PC-9 (cell line): ENCODE measurements at regions not wholly inside any gene's neighbourhood (a gene's known extent, or its start where the extent isn't known, plus 50 kb on each side); places are given as distances from the start of the nearest gene placed in this dataset.

Experiments used
- BruUV-seq: library from RNA; stranded (reverse); fragments of 400-500 nt; replicated peaks from 2 replicates; lab custom pipeline; 2021; lab: Mats Ljungman, UMichigan
- CTCF ChIA-PET: fragments of 300-600 bp; sonication (Branson Sonifier 250); formaldehyde crosslinking; loops from one replicate; lab custom pipeline; 2022; ENCODE audit warnings: antibody characterized with exemption; lab: Charles Lee
- POLR2A ChIA-PET: fragments of 300-600 bp; sonication (Branson Sonifier 250); formaldehyde crosslinking; loops from one replicate; lab custom pipeline; 2022; ENCODE audit warnings: antibody characterized with exemption; ENCODE audit not compliant: unreplicated experiment; lab: Charles Lee
- DNase-seq, 2 experiments: peaks; one replicate each; pipeline versions ENCODE4 v3.0.0 to v3.0.0-alpha.2; 2015 to 2022; ENCODE audit warnings: mixed read lengths in 1 of 2
- H2AFZ ChIP-seq: fragments of 200-600 bp; sonication (generic); 2 replicates; pipeline ENCODE4 v1.8.1; 2017; ENCODE audit warnings: antibody characterized with exemption
- H3F3A ChIP-seq: fragments of 200-600 bp; sonication (generic); 2 replicates; pipeline ENCODE4 v1.8.1; 2017; ENCODE audit warnings: antibody characterized with exemption, mild to moderate bottlenecking, low read depth; ENCODE audit not compliant: insufficient read depth
- H3K27ac ChIP-seq: fragments of 200-600 bp; sonication (generic); 2 replicates; pipeline ENCODE4 v1.6.1; 2016; ENCODE audit warnings: mixed run types
- H3K27me3 ChIP-seq: fragments of 200-600 bp; sonication (generic); 2 replicates; pipeline ENCODE4 v1.6.1; 2016; ENCODE audit warnings: low read depth, mixed run types; ENCODE audit not compliant: insufficient read depth
- H3K36me3 ChIP-seq: fragments of 200-600 bp; sonication (generic); 2 replicates; pipeline ENCODE4 v1.6.1; 2016; ENCODE audit warnings: low read depth, mixed run types
- H3K4me1 ChIP-seq: fragments of 200-600 bp; sonication (generic); replicated peaks from 2 replicates; pipeline ENCODE4 v1.6.1; 2016; ENCODE audit warnings: mixed run types; ENCODE audit not compliant: insufficient read depth
- H3K4me2 ChIP-seq: fragments of 200-600 bp; sonication (generic); 2 replicates; pipeline ENCODE4 v1.6.1; 2017; ENCODE audit warnings: mixed run types
- H3K4me3 ChIP-seq: fragments of 200-600 bp; sonication (generic); 2 replicates; pipeline ENCODE4 v1.6.1; 2016; ENCODE audit warnings: mixed run types
- H3K79me2 ChIP-seq: fragments of 200-600 bp; sonication (generic); 2 replicates; pipeline ENCODE4 v1.6.1; 2017; ENCODE audit warnings: low read depth, mixed run types
- H3K9me2 ChIP-seq: fragments of 200-600 bp; sonication (generic); 2 replicates; pipeline ENCODE4 v1.8.1; 2017; ENCODE audit warnings: mild to moderate bottlenecking; ENCODE audit not compliant: insufficient read depth
- H3K9me3 ChIP-seq: fragments of 200-600 bp; sonication (generic); 2 replicates; pipeline ENCODE4 v1.8.1; 2016; ENCODE audit warnings: low read depth; ENCODE audit not compliant: insufficient read depth
- H4K20me1 ChIP-seq: fragments of 200-600 bp; sonication (generic); 2 replicates; pipeline ENCODE4 v1.8.1; 2017; ENCODE audit not compliant: insufficient read depth
- CTCF ChIP-seq: fragments of 200-600 bp; sonication (generic); conservative IDR thresholded peaks from 2 replicates; pipeline ENCODE4 v1.6.1; 2017; ENCODE audit warnings: mixed run types, antibody characterized with exemption, mild to moderate bottlenecking, moderate library complexity
- EZH2 ChIP-seq: fragments of 200-600 bp; sonication (generic); IDR thresholded peaks from 2 replicates; pipeline ENCODE4 v1.8.0; 2017; ENCODE audit warnings: antibody characterized with exemption, low read depth
- intact Hi-C: fragments of 100-400 bp; cut with micrococcal nuclease; formaldehyde crosslinking; loops from one replicate; pipeline ENCODE4 v1.10.0; 2022; ENCODE audit not compliant: unreplicated experiment

GRCh38 chr2:83916559-83916958 is 542.5 kb downstream of the SUCLG1 start:
- no peak for TF ChIP-seq EZH2
- no peak for TF ChIP-seq CTCF
- H3K27me3 ChIP-seq = no peaks in the 10 kb centered on the region
- no peaks in the 10 kb centered on the region for H3K9me2 ChIP-seq
- H3K4me2 ChIP-seq = no peak overlapping the region
- no peaks in the 10 kb centered on the region for H3K4me1 ChIP-seq
- no peak overlapping the region for H3K4me3 ChIP-seq
- H3K36me3 ChIP-seq = no peaks in the 10 kb centered on the region
- POLR2A ChIA-PET = no interaction called here
- CTCF ChIA-PET = no interaction called here
- no TSS peak for BruUV-seq
- DNase-seq = no peak
- no peaks in the 10 kb centered on the region for H3K79me2 ChIP-seq
- no peaks in the 10 kb centered on the region for H3K9me3 ChIP-seq
- no peaks in the 10 kb centered on the region for H3F3A ChIP-seq
- H2AFZ ChIP-seq = no peak overlapping the region
- no peak overlapping the region for H3K27ac ChIP-seq
- intact Hi-C loops = no loop called here
- no peaks in the 10 kb centered on the region for H4K20me1 ChIP-seq

- no peaks in the 10 kb centered on the region for H3K27me3 ChIP-seq
- no peaks in the 10 kb centered on the region for H3K9me2 ChIP-seq
- intact Hi-C loops = no loop called here
- no TSS peak for BruUV-seq
- POLR2A ChIA-PET = no interaction called here
- H4K20me1 ChIP-seq = no peaks in the 10 kb centered on the region
- TF ChIP-seq EZH2 (no peak), CTCF (no peak)
- no peaks in the 10 kb centered on the region for H3F3A ChIP-seq
- CTCF ChIA-PET = no interaction called here
- no peak overlapping the region for H2AFZ ChIP-seq
- H3K9me3 ChIP-seq = no peaks in the 10 kb centered on the region
- DNase-seq = no peak
- H3K4me1 ChIP-seq = no peaks in the 10 kb centered on the region
- no peak overlapping the region for H3K4me2 ChIP-seq
- H3K4me3 ChIP-seq = no peak overlapping the region
- no peak overlapping the region for H3K27ac ChIP-seq
- no peaks in the 10 kb centered on the region for H3K36me3 ChIP-seq
- no peaks in the 10 kb centered on the region for H3K79me2 ChIP-seq
Observed at GRCh38 chr2:83915381-83915780, 543.7 kb downstream of the SUCLG1 start.

- no peaks in the 10 kb centered on the region for H3K79me2 ChIP-seq
- ChIA-PET POLR2A (no interaction called here), CTCF (no interaction called here)
- no peak overlapping the region for H3K4me2 ChIP-seq
- no peak for TF ChIP-seq EZH2
- no peak for TF ChIP-seq CTCF
- intact Hi-C loops = no loop called here
- no TSS peak for BruUV-seq
- no peaks in the 10 kb centered on the region for H3K9me3 ChIP-seq
- no peaks in the 10 kb centered on the region for H4K20me1 ChIP-seq
- H3K27me3 ChIP-seq = no peaks in the 10 kb centered on the region
- no peak overlapping the region for H3K27ac ChIP-seq
- H3K4me3 ChIP-seq = no peak overlapping the region
- no peaks in the 10 kb centered on the region for H3K9me2 ChIP-seq
- H2AFZ ChIP-seq = no peak overlapping the region
- H3K4me1 ChIP-seq = no peaks in the 10 kb centered on the region
- no peaks in the 10 kb centered on the region for H3K36me3 ChIP-seq
- no peak for DNase-seq
- no peaks in the 10 kb centered on the region for H3F3A ChIP-seq
Observed at GRCh38 chr2:83908750-83909149, 550.3 kb downstream of the SUCLG1 start.
